HG03097 (cell line): ENCODE measurements at regions not wholly inside any gene's neighbourhood (a gene's known extent, or its start where the extent isn't known, plus 50 kb on each side); places are given as distances from the start of the nearest gene placed in this dataset.
"Not testable (repeated sequence)": the region's sequence is repeated elsewhere in the genome, so short reads cannot be mapped to it uniquely, and the experiment has no call there.

Experiments
- ATAC-seq: cut with Tn5 transposase; IDR thresholded peaks from one replicate; pipeline ENCODE4 v1.9.1; 2021; ENCODE audit not compliant: unreplicated experiment, low FRiP score

DNA sequence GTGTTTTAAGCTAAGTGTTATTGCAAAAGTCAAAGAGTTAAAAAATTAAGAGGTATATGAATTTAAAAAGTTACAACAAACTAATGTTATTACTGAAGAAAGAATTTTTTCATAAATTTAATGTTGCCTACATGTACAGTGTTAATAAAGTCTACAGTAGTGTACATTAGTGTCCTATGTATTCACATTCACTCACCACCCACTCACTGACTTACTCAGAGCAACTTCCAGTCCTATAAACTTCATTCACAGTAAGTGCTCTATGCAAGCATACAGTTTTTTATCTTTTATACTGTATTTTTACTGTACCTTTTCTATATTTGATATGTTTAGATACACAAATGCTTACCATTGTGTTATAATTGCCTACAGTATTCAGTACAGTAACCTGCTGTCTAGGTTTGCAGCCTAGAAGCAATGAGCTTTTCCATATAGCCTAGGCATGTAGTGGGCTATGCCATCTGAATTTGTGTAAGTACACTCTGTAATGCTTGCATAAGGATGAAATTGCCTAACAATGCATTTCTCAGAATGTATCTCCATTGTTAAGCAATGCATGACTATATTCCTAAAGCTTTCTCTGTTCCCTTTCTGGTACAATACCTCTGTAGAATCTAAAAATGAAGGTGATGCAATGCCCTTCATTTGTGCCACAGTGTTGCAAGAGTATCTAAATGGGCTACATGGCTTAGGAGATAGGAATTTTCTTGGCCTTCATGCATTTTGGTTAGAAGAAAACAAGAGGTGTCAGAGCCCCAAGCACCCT lies 370.8 kb upstream of the NT5C1B start:
- no peak for ATAC-seq

DNA sequence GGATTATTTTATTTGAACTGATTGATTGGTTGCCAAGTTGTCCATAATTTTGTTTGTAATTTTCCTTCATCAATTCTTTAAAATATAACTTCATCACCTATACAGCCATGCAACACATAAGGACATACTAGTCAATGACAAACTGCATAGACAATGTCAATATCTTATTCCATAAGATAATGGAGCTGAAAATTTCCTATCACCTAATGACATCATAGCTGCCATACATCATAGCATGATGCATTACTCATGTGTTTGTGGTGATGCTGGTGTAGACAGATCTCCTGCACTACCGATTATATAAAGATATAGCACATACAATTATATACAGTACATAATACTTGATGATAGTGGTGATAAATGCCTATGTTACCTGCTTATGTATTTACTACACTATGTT lies 369.8 kb upstream of the NT5C1B start:
- no peak for ATAC-seq

DNA sequence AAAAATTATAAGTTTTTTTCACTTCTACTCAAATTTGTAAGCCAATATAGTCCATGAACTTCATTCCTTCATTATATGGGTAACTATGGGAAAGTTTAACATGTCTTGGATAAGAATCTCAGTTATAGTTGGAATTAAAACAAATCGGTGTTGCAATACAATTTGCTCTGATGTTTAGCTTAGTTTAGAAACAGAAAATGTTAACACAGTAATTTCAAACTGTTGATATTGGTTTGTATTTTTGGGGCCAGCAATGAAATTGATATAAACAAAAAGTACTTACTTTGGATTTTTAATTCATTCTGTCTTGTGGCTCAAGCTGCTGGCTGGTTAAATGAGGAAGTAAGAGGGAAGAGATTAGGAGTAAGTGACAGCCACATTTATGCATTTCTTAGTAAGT lies 368.5 kb upstream of the NT5C1B start:
- no peak for ATAC-seq

DNA sequence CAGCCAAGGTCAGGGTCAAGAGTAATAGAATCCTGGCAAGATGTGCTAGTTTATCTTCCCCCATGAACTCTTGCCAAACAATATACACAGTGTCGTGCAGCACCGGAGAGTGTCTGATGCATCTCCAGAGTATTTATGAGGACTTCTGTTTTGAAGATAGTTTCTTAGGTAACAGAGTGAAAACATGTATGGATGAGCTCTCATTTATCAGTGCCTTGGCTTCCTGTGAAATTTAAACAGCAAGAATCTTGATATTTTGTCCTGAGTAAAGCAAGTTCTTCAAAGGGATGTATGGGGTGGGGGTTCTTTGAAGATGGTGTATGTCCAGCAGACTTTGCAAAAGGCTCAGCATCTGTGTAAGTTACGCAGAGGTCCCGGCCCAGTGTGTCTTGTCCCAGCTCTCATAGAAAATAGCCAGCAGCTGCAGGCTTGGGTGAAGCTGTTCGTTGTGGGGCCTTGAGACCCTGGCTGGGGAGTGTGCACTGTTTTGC lies 361.0 kb upstream of the NT5C1B start:
- ATAC-seq, result no peak

DNA sequence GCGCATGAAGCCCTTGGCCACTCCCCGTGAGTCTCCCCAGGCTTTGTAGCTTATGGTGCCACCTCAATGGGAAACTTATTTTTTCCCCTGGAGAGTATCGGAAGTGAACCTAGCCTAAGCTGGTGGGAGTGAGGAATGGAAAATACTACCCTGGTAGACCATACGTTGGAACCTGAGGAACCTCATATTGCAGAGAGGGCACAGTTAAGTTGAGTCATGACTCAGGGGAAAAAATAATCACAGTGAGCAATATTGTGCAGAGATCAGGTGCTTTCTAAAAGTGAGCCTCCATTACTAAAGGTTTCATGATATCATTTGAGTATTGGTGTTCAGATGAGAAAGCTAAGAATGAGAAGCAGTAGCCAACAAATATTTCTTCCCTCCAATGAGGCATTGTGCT lies 360.5 kb upstream of the NT5C1B start:
- ATAC-seq, result no peak

DNA sequence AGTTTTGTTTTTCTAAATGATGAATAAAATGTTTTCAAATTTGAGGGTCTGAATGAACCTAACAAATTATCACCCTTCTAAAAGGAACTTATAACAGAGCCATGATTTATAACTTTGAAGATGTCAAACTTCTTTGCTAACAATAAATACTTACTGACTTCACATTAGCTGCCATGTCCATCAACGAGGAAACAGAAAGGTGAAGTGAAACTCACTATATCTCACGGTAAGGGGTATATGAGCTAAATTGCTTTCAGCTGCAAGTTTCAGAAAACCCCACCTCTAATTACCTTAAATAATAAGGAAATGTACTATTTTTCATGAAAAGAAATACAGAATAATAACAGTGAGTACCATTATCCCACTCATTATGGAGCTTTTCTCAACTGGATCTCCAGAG lies 350.8 kb upstream of the NT5C1B start:
- no peak for ATAC-seq

DNA sequence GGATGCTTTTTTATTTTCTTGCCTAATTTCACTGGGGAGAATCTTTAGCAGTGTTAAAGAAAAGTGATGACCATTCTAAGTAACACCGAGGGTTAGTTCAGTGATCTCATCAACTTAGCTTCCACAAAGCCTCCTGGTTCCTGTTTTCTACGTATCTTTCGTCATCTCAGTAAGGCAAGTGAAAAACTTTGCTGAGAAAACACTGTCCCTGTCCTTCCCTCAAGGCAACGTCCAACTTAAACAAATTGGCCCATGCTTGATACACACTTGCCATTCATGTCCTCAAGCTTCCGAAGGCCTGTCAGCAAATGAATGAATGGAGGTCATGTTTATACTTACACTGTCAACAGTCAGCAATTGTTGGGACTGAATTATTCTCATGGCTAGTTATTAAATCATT lies 350.4 kb upstream of the NT5C1B start:
- not testable (repeated sequence) for ATAC-seq

DNA sequence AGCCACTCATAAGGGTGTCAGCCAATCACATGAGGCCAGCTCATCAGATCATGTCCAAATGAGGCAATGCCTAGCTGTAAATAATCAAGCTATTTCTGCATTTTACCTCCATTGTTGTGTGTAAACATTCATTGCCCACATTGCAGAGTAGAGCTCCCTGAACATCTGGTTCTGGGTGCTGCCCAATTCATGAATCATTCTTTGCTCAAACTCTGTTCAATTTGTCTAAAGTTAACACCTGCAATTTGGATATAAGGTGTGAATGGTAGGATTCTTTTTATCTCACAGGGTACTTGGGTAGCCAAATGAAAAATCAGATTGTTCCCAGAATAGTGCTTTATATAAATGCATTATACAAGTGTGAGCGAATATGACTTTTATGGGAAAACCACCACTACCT lies 345.5 kb upstream of the NT5C1B start:
- ATAC-seq, result no peak

DNA sequence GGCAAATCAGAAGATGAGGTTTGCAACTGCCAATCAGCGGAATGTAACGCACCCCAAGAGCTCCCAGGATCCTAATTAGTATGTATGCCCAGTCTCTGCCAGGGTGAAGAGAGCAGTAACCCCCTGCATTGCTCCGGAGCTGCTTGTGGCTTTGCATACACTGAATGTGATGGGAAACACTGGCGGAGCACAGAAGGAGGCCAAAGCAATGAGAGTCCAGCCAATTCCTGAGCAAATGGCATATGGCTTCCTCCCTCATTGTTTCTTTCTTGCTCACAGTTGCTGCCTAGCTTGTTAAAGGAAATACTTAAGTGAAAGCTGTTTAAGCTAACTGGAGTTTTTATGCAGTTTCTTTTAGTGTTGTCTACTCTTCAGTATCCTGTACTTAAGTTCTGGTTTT lies 343.5 kb upstream of the NT5C1B start:
- ATAC-seq, result no peak

DNA sequence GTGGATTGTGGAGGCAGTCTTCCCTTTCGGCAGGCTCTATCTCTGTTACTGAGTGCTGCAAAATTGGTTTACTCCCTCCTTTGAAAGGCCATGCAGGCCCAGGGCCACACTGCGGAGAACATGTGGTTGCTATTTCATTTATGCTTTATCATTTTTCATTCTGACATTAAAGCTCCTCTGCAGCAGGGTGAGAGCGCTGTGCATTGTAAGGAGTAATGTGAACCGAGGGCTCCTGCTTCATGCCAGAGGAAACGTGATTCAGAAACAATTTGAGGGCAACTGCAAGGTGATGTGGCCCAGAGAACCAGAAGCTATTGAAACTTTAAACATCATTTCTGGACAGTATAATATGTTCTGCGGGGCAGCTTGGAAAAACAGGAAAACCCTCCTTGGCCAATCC lies 341.6 kb upstream of the NT5C1B start:
- ATAC-seq, result no peak

DNA sequence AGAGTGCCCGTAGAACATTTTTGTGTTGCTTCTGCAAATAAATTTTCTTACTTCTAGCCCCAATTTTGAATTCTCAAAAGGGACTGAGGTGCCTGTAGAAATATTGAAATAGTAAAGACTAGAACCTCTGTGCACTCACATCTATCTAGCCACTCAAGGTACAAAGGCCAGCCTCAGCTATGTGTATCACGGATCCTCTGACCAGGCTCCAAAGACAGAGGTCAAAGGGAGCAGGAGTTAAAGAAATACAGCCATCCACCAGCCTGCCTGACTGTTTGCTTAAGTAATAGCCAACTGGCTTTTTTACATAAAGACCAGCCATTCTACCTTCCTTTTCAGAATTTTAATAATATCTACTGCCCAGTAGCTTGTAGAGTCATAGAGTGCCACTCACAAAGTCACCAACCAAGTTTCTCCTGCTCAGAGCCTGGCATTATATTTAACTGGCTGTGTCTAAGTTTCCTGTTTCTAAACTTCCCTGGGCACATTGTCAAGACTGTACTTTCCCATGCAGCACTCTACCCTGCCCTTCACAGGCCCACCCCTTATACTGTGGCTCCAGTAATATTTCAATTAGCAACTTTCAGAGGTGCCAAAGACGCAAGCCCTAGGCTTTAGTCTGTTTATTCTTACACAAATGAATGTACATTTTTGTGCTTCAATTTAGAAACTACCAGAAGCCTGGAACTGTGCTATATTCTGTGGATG lies 338.3 kb upstream of the NT5C1B start:
- no peak for ATAC-seq

DNA sequence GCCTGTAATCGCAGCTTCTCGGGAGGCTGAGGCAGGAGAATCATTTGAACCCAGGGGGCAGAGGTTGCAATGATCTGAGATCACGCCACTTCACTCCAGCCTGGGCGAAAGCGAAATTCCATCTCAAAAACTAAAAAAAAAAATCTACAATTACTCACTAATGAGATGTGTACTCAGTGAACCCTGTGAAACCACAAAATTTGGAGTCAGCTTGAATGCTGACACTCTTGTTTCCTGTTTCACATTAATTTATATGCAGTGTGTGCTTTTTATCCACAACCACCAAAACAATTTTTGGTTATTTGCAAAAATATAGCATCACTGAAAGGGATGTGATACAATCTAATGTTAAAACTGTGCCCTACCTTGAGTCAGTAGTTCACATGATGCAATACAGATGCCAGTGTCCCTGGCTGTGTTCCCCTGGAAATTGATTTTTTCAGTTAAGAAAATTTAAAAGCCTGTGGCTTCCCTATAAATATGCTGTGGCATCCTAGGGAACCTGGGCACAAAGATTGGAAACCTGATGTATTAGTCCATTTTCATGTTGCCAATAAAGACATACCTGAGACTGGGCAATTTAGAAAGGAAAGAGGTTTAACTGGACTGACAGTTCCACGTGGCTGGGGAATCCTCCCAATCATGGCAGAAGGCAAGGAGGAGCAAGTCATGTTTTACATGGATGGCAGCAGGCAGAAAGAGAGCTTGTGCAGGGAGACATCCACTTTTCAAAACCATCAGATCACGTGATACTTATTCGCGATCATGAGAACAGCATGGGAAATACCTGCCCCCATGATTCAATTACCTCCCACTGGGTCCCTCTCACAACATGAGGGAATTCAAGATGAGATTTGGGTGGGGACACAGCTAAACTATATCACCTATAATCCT lies 337.5 kb upstream of the NT5C1B start:
- ATAC-seq, result no peak

DNA sequence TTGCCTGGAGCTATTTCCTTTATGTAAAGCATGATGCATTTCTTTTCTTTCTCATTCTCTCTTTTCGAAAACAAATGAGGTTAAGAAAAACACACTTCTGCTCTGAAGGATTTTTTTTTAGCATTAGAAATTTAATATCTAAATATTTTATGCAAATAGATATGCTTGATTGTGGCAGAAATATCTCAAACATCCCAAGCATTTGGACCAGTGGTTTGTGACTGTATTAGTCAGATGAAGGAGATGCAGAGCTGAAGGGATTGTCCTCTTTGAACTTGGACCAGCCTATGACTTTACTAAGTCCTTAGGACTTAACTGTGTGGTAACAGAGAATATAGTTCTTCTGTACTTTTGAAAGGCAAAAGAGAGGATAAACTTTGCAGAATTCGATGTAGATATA lies 335.9 kb upstream of the NT5C1B start:
- no peak for ATAC-seq

DNA sequence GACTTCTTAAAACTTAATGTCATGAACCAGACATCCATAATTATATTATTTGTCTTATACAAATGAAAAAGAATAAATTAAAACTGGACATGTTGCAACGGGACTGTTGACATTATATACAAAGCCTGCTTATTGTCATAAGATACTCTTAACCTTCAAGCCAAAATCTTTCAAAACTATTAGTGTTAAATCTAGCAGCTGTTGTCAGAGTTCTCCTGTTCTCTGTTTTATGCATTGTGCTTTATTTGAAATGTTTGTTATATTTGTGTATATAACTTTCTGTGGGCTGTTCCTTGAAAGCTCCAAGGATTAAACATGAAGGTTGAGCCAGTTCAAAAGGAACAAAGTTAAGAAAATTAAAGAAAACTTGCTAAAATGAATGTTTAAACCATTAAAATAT lies 335.5 kb upstream of the NT5C1B start:
- no peak for ATAC-seq

DNA sequence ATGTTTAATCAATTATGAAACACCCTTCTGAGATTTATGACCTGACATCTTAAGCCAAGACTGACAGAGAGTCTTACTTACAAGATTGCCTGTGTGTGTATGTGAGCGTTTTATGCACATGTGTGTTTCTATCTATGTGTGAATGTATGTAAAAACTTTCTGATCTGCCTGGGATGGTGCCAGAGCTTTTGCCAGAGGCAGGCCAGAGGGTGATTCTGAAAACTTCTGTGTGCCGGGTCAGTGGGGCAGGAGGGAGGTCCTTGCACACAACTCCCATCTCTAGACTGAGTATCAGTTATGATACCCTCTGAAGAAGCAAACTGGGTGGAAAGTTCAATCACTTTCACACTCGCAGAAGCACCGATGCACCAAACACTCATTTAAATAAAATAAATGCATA lies 335.0 kb upstream of the NT5C1B start:
- ATAC-seq, result no peak

DNA sequence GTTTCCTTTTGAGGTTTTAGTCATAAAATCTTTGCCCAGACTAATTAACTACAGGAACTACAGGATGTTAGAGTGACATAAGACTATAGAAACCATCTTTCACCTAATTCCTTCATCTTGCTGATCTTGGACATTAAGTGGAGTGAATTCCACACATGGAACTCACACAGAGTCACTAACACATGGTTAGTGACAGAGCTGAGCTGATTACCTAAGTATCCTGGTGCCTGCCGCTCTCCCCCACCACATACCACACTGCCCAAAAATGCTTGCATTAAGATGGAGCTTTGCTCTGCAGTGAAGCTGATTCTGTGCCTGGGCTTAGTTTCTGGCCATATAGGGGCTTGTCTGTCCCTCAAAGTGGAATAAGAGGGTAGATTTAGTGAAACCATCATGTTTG lies 332.9 kb upstream of the NT5C1B start:
- no peak for ATAC-seq

DNA sequence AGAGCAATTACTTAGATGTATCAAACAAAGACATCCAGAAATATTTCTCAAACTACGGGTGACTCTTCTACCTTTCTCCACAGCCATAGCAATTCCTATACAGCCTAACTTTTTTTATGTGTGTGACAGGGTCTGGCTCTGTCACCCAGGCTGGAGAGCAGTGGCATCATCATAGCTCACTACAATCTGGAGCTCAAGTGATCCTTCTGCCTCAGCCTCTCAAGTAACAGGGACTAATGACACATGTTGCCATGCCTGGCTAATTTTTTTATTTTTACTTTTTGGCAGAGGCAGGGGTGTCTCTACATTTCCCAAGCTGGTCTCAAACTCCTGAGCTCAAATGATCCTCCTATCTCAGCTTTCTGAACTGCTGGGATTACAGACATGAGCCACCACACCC lies 328.9 kb upstream of the NT5C1B start:
- no peak for ATAC-seq

DNA sequence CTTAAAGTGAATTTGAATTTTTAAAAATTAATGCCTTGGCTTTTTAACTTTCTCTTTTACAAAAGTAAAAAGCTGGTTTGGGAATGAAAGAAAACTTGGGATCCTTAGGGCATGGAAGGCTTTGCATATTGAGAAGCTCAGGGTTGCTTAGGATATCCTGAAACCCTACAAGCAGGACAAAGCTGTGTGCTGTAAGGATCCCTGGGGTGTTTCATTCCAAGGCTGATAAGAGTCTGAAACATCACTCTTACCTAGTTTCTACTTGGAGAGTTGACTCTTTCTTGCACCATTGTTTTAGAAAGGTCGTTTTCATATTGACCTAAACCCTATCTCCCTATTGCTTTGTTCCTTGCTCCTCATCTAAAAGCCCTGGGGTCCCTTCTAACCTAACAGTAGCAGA lies 325.9 kb upstream of the NT5C1B start:
- no peak for ATAC-seq

DNA sequence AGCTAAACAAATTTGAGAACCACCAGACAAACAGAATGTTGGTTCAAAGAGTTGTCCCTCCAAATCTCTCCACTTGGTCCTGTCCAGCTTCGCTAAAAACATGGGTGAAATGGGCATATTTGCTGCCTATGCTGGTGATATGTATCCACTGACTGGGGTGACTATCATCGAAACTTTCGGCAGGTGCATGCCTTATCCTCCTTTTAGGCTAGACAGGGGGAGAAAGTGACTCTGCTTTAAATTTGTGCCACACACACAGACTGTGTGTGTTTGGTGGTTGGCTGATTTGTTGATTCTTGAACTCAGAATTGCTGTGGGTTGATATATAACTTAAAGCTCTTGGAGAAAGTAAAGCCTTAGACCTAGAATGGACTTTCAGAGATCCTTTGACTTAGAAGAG lies 324.1 kb upstream of the NT5C1B start:
- no peak for ATAC-seq

DNA sequence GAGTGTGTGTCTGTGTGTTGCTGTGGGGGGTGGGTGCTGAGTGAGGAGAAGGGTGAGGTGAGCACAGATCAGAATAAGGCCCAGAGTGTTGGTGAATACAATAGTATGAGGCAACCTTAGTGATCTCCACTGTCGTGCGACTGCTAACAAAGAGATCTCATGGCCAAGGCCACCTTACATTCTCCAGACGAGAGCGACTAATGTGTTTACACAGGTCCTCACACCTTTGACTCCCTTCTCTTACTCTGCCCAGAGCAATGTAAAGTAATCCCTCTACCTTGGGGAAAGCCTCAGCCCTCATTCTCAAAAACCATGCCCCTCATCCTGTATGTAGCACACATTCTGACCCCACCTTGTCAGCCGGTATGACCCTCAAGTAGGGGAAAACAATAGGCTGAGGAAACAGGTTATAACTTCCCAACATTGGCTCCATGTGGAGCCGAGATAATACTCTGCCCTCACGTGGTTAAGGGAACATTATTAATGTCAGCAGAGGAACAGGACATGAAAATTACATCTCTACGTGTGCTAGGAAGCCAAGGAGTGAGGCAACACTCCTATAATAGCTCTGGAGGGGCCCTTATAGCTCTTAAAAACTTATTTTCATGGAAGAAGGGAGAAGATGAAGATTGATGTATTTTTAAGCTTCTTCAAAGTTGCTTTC lies 323.0 kb upstream of the NT5C1B start:
- no peak for ATAC-seq

DNA sequence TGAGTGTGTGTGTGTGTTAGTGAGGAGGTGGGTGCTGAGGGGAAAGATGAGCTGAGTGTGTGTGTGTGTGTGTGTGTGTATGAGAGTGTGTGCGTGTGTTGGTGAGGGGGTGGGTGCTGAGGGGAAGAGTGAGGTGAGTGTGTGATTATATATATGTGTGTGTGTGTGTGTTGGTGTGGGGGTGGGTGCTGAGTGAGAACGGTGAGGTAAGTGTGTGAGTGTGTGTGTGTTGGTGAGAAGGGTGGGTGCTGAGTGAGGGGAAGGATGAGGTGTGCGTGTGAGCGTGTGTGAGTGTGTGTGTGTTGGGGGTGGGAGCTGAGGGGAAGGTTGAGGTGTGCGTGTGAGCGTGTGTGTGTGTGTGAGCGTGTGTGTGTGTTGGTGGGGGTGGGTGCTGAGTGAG lies 322.0 kb upstream of the NT5C1B start:
- ATAC-seq, result no peak
